Sigmoid colon (tissue), 4 donors: ENCODE measurements at regions not wholly inside any gene's neighbourhood (a gene's known extent, or its start where the extent isn't known, plus 50 kb on each side); places are given as distances from the start of the nearest gene placed in this dataset.

Experiments
- CTCF ChIP-seq, 4 experiments: fragments of 450-650 bp in 3 of 4; fragments of 200-600 bp in 1 of 4; IDR thresholded peaks; one replicate each; pipeline ENCODE4 v1.5.1; 2016 to 2019; ENCODE audit warnings: antibody characterized with exemption in 4 of 4, mild to moderate bottlenecking in 3 of 4, moderate library complexity in 2 of 4
- EP300 ChIP-seq, 4 donors: sonication (generic); formaldehyde crosslinking; IDR thresholded peaks; one replicate each; pipeline ENCODE4 v1.6.1; 2017; ENCODE audit warnings: antibody characterized with exemption in 4 of 4
- POLR2A ChIP-seq, 2 donors: fragments of 450-650 bp; IDR thresholded peaks; one replicate each; pipeline ENCODE4 v1.6.1; 2016; ENCODE audit warnings: antibody characterized with exemption in 2 of 2, mild to moderate bottlenecking in 2 of 2, moderate library complexity in 2 of 2
- POLR2AphosphoS5 ChIP-seq, 4 donors: sonication (generic); formaldehyde crosslinking; IDR thresholded peaks; one replicate each; pipeline ENCODE4 v1.6.1; 2017; ENCODE audit warnings: antibody characterized with exemption in 4 of 4

GRCh38 chr5:173463207-173463606, 135.0 kb upstream of the STC2 start:
- no peak for TF ChIP-seq CTCF (IDR thresholded peaks at IDR 0.05)
- no peak for TF ChIP-seq POLR2AphosphoS5 (IDR thresholded peaks at IDR 0.05)
- TF ChIP-seq POLR2A (IDR thresholded peaks at IDR 0.05): no peak
- TF ChIP-seq EP300 (IDR thresholded peaks at IDR 0.05): no peak
